ENCODE measurements at regions not wholly inside any gene's neighbourhood (a gene's known extent, or its start where the extent isn't known, plus 50 kb on each side); places are given as distances from the start of the nearest gene placed in this dataset.
"Not testable (repeated sequence)": the region's sequence is repeated elsewhere in the genome, so short reads cannot be mapped to it uniquely, and the experiment has no call there.

DNA sequence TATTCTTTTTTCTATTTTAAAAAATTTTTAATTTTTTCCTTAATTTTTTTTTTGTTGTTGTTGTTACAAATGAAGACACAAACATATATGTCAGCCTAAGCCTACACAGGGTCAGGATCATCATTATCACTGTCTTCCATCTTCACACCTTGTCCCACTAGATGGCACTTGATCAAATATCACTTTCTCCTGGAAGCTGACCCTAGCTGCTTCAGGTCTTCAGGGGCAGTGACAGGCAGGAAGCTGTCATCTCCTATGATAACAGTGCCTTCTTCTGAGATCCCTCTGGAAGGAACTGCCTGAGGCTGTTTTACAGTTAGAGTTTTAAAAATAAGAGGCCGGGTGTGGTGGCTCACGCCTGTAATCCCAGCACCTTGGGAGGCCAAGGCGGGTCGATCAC, 70.2 kb upstream of the EEF1E1 start:
- H3K27ac Mint-ChIP-seq: no peak overlapping the region
- no peaks in the 10 kb centered on the region for H3K36me3 Mint-ChIP-seq
- no peak for DNase-seq
- H3K4me3 Mint-ChIP-seq: no peak overlapping the region
- no peaks in the 10 kb centered on the region for H3K4me1 Mint-ChIP-seq
- peaks cover 0 to 3% (median 0%) of the 10 kb centered on the region in 3 donors for H3K27me3 Mint-ChIP-seq (ENCODE audit: low read depth in 3 of 3)
- H3K9me3 Mint-ChIP-seq: peaks cover 0 to 3% (median 0%) of the 10 kb centered on the region in 6 donors

DNA sequence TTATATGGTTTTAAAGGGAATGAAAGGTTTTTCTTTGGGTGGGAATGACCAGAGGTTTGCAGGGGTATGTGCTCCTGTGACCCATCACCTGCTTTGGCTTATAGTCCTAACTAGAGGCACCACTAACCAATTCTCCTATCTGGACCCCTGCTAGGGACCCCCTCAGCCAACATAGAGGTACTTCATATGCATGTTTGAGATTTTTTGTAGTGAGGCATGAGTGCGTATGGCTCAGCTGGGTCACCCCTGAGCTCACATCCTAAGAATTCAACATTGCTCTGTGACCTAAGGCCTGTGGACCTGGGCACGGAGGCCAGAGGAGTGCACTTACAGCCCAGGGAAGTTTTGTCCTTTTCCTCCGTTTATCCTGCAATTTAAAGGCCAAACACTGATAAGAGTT, 68.4 kb upstream of the EEF1E1 start:
- Mint-ChIP-seq H3K4me1 (no peaks in the 10 kb centered on the region), H3K27ac (no peak overlapping the region), H3K9me3 (no peaks in the 10 kb centered on the region), H3K36me3 (no peaks in the 10 kb centered on the region), H3K4me3 (no peak overlapping the region), H3K27me3 (ENCODE audit: low read depth in 3 of 3) (peaks cover 0 to 3% (median 0%) of the 10 kb centered on the region in 3 donors)
- no peak for DNase-seq

DNA sequence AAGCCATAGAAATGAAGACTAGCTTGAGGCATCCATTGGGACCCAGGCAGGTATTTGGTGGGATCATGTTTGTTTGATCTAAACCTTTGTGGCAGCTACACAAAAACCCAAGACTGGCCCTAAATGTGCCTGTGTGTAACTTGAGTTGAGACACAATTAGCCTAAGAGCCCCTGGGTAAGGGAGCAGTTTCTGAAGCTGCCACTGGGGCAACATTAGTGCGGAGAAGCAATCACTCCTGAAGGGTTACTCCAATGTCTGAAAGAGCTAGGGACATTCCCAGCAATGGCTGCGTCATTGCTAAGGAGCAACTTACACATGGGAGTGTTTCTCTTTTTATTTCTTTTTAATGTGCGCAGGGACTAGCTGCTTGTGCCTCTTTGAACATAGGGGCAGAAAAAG, 67.9 kb upstream of the EEF1E1 start:
- no peaks in the 10 kb centered on the region for H3K9me3 Mint-ChIP-seq
- no peak overlapping the region for H3K4me3 Mint-ChIP-seq
- DNase-seq: no peak
- no peaks in the 10 kb centered on the region for H3K36me3 Mint-ChIP-seq
- H3K4me1 Mint-ChIP-seq: no peaks in the 10 kb centered on the region
- no peak overlapping the region for H3K27ac Mint-ChIP-seq
- H3K27me3 Mint-ChIP-seq (ENCODE audit: low read depth in 3 of 3): peaks cover 0 to 3% (median 0%) of the 10 kb centered on the region in 3 donors

DNA sequence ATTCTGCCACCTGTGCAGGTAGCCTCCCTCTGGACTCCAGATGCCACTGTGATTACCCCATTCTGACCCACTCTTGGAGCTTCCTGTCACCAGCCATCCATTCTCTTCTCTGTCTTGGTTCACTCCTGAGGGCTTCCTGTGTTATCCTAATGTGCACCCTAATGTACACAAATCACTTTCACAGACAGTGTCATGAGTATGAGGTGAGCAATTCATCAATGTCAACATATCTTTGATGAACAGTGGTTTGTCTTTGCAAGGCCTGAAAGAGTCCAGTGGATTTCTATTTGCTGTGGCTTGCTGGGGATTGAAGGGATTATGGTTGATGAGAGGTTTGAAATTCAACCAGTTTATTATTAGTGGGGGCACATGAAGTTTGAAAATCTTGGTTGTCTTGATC, 63.8 kb upstream of the EEF1E1 start:
- DNase-seq: no peak
- H3K27me3 Mint-ChIP-seq (ENCODE audit: low read depth in 3 of 3): peaks cover 0 to 5% (median 0%) of the 10 kb centered on the region in 3 donors
- H3K36me3 Mint-ChIP-seq: no peaks in the 10 kb centered on the region
- no peak overlapping the region for H3K27ac Mint-ChIP-seq
- H3K4me1 Mint-ChIP-seq: no peaks in the 10 kb centered on the region
- no peak overlapping the region for H3K4me3 Mint-ChIP-seq
- no peaks in the 10 kb centered on the region for H3K9me3 Mint-ChIP-seq

DNA sequence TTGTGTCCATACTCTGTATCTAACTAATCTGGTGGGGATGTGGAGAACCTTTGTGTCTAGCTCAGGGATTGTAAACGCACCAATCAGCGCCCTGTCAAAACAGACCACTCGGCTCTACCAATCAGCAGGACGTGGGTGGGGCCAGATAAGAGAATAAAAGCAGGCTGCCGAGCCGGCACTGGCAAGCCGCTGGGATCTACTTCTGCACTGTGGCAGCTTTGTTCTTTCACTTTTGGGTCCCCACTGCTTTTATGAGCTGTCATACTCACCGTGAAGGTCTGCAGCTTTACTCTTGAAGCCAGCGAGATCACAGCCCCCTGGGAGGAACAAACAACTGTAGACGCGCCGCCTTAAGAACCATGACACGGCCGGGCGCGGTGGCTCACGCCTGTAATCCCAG, 62.7 kb upstream of the EEF1E1 start:
- not testable (repeated sequence) for H3K27me3 Mint-ChIP-seq (ENCODE audit: low read depth in 3 of 3); H3K4me3 Mint-ChIP-seq; H3K27ac Mint-ChIP-seq; H3K36me3 Mint-ChIP-seq; H3K4me1 Mint-ChIP-seq; DNase-seq; H3K9me3 Mint-ChIP-seq

DNA sequence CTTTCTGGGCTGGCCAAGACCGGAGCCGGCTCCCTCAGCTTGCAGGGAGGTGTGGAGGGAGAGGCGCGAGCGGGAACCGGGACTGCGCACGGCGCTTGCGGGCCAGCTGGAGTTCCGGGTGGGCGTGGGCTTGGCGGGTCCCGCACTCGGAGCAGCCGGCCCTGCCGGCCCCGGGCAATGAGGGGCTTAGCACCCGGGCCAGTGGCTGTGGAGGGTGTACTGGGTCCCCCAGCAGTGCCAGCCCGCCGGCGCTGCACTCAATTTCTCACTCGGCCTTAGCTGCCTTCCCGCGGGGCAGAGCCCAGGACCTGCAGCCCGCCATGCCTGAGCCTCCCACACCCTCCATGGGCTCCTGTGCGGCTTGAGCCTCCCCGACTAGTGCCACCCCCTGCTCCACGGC, 61.9 kb upstream of the EEF1E1 start:
- H3K4me1 Mint-ChIP-seq; H3K4me3 Mint-ChIP-seq; H3K27me3 Mint-ChIP-seq (ENCODE audit: low read depth in 3 of 3); H3K9me3 Mint-ChIP-seq; DNase-seq; H3K27ac Mint-ChIP-seq; H3K36me3 Mint-ChIP-seq: not testable (repeated sequence)

DNA sequence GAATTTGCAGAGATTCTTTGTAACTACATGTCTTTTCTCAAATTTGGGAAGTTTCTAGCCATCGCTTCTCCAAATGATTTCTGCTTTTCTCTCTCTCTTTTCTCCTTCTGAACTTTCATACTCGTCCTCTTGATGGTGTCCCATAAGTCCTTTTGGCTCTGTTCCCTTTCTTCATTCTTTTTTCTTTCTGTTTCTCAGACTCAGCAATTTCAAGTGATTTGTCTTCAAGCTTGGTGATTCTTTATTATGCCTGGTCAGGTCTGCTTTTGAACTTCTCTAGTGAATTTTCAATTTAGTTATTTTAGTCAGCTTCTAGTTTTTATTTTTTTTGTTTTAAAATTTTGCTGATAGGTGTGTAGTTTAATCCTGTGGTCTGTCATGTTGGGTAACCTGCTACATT, 57.6 kb upstream of the EEF1E1 start:
- Mint-ChIP-seq H3K4me3 (no peak overlapping the region), H3K27ac (no peak overlapping the region), H3K27me3 (ENCODE audit: low read depth in 3 of 3) (peaks cover 0 to 10% (median 1%) of the 10 kb centered on the region in 3 donors), H3K4me1 (no peaks in the 10 kb centered on the region), H3K9me3 (no peaks in the 10 kb centered on the region), H3K36me3 (no peaks in the 10 kb centered on the region)
- DNase-seq: no peak

DNA sequence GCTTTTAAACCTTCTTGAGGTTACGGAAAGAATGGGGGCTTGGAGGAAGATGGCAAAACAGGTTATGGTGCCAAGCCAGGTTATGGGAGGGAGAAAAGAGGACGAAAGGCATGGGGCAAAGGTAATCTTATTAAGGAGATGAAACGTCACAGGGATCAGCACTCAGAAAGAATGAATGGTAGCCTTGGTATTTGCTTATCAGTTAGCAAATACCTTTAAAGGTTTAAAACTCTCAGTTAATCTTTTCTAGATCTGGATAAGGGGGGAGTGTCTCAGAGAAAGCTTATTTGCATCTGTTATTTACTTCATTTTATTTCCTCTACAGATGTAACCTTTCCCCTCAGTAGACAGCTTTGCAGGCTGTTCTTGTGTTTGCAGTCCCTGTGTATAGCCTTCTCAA, 55.5 kb upstream of the EEF1E1 start:
- no peak overlapping the region for H3K4me3 Mint-ChIP-seq
- peaks cover 1 to 15% (median 6%) of the 10 kb centered on the region in 3 donors for H3K27me3 Mint-ChIP-seq (ENCODE audit: low read depth in 3 of 3)
- no peaks in the 10 kb centered on the region for H3K36me3 Mint-ChIP-seq
- no peak overlapping the region for H3K27ac Mint-ChIP-seq
- H3K9me3 Mint-ChIP-seq: peaks cover 0 to 1% (median 0%) of the 10 kb centered on the region in 6 donors
- H3K4me1 Mint-ChIP-seq: no peaks in the 10 kb centered on the region
- no peak for DNase-seq

DNA sequence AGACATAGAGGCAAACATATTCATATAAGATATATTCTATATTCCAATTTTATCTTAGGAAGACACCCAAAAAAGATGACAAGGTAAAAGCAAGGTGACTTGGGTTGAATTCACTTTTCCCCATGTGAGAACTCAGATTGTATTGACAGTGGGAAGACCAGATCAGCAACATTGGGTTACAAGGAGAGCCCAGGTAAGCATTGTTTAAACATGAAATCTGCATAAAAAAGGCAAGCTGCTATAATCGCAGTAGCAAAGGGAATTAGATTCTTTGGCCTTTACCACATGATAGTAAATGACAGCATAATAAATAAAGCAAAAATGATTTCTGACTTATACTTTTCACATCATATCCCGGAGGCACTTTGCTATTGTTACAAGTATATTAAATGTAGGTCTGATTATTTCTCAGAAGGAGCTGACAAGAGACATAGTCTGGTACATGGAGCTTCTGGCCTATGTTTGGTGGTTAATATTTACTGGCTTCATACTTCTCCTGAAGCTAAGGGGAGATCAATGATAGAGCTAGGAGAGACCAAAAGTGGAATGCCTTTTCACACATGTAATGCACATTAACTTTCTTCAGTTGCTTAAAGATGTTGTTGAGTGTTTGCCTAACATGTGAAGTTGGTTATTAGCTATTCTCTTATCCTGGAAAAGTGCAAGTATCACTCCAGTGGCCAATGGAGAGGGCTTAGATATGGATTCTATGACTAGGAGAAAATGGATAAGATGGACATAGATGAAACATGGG, 53.1 kb upstream of the EEF1E1 start:
- no peaks in the 10 kb centered on the region for H3K36me3 Mint-ChIP-seq
- H3K9me3 Mint-ChIP-seq: peaks cover 0 to 1% (median 0%) of the 10 kb centered on the region in 6 donors
- no peak for DNase-seq
- no peaks in the 10 kb centered on the region for H3K4me1 Mint-ChIP-seq
- H3K4me3 Mint-ChIP-seq: no peak overlapping the region
- H3K27me3 Mint-ChIP-seq (ENCODE audit: low read depth in 3 of 3): peaks cover 1 to 10% (median 6%) of the 10 kb centered on the region in 3 donors
- no peak overlapping the region for H3K27ac Mint-ChIP-seq
